ENCODE measurements at regions not wholly inside any gene's neighbourhood (a gene's known extent, or its start where the extent isn't known, plus 50 kb on each side); places are given as distances from the start of the nearest gene placed in this dataset.

DNA sequence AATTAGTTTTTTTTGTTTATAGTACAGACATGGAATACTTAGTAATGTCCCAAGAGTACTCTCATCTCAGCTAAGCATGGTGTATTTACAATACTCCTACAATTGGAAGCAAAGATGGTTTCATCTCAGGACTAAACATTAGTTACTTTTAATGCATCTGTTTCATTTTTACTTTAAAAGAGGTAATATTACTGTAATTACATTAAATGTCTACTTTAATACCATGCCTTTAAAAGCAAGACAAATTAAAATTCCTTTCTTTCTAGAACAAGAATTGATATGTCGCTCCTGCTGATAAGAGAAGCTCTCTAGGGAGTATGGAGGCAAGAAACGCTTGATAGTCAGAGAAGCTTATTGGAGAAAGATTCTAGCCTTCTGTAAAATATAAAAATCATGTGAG lies 284.9 kb upstream of the ADAMTS5 start:
- TF ChIP-seq, protein P1, sequence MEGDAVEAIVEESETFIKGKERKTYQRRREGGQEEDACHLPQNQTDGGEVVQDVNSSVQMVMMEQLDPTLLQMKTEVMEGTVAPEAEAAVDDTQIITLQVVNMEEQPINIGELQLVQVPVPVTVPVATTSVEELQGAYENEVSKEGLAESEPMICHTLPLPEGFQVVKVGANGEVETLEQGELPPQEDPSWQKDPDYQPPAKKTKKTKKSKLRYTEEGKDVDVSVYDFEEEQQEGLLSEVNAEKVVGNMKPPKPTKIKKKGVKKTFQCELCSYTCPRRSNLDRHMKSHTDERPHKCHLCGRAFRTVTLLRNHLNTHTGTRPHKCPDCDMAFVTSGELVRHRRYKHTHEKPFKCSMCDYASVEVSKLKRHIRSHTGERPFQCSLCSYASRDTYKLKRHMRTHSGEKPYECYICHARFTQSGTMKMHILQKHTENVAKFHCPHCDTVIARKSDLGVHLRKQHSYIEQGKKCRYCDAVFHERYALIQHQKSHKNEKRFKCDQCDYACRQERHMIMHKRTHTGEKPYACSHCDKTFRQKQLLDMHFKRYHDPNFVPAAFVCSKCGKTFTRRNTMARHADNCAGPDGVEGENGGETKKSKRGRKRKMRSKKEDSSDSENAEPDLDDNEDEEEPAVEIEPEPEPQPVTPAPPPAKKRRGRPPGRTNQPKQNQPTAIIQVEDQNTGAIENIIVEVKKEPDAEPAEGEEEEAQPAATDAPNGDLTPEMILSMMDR (IDR thresholded peaks at IDR 0.05): no peak
- no peak for TF ChIP-seq POLR2A (IDR thresholded peaks at IDR 0.05)
